ENCODE measurements at regions not wholly inside any gene's neighbourhood (a gene's known extent, or its start where the extent isn't known, plus 50 kb on each side); places are given as distances from the start of the nearest gene placed in this dataset.

- H3K36me3 ChIP-seq (ENCODE audit: insufficient read depth, low read length), result no peaks in the 10 kb centered on the region
- Mint-ChIP-seq H3K27me3 (ENCODE audit: low read depth, unreplicated experiment) (peaks cover 25% of the 10 kb centered on the region), H3K4me3 (ENCODE audit: unreplicated experiment) (no peak overlapping the region), H3K27ac (ENCODE audit: unreplicated experiment) (no peak overlapping the region), H3K9me3 (ENCODE audit: unreplicated experiment) (peaks cover 5% of the 10 kb centered on the region), H3K4me1 (ENCODE audit: low read depth, unreplicated experiment) (no peaks in the 10 kb centered on the region), H3K36me3 (ENCODE audit: low read depth, unreplicated experiment) (no peaks in the 10 kb centered on the region)
- FAIRE-seq (no peak), DNase-seq (ENCODE audit: low read depth) (no peak)
- no peak overlapping the region for H2AFZ ChIP-seq (ENCODE audit: low read depth, low read length)
- H4K20me1 ChIP-seq (ENCODE audit: insufficient read depth, low read length), result no peaks in the 10 kb centered on the region
- H3K9ac ChIP-seq (ENCODE audit: low read length), result no peak overlapping the region
- H3K27me3 ChIP-seq (ENCODE audit: insufficient read depth, low read length), result no peaks in the 10 kb centered on the region
- no peak overlapping the region for H3K4me2 ChIP-seq (ENCODE audit: low read length)
- no peaks in the 10 kb centered on the region for H3K79me2 ChIP-seq (ENCODE audit: insufficient read depth, low read length)
- no peaks in the 10 kb centered on the region for H3K4me1 ChIP-seq (ENCODE audit: insufficient read depth, low read length)
- H3K4me3 ChIP-seq (ENCODE audit: insufficient read depth, low read depth, low read length), result no peak overlapping the region
- H3K27ac ChIP-seq (ENCODE audit: low read depth, low read length), result no peak overlapping the region
- TF ChIP-seq EZH2 (IDR thresholded peaks at IDR 0.05; ENCODE audit: insufficient read depth, low read length), result no peak
- H3K9me3 ChIP-seq (ENCODE audit: insufficient read depth, low read depth, low read length), result peaks cover 12% of the 10 kb centered on the region
Measured at GRCh38 chr19:31981545-31981944, 363.9 kb upstream of the ZNF507 start.

DNA sequence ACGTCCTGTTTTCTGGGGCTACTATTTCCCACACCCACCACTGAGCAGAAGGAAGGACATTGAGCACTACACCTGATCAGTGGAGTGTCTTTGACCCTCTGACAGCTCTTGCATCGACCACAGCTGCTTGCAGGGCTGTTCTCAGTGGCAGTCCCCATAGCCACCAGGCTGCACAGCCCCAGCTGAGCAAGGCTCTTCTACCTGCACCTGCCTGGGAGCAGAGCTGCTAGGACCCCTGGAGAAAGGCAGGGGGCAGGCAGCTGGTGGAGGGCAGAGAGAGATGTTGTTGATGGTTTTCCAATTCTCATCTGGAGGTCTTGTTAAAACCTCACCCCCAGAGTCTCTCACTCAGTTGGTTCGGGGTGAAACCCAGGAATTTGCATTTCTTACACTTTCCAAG lies 361.8 kb upstream of the ZNF507 start:
- no peak overlapping the region for H2AFZ ChIP-seq (ENCODE audit: low read depth, low read length)
- no peak overlapping the region for H3K27ac ChIP-seq (ENCODE audit: low read depth, low read length)
- TF ChIP-seq, protein P1, sequence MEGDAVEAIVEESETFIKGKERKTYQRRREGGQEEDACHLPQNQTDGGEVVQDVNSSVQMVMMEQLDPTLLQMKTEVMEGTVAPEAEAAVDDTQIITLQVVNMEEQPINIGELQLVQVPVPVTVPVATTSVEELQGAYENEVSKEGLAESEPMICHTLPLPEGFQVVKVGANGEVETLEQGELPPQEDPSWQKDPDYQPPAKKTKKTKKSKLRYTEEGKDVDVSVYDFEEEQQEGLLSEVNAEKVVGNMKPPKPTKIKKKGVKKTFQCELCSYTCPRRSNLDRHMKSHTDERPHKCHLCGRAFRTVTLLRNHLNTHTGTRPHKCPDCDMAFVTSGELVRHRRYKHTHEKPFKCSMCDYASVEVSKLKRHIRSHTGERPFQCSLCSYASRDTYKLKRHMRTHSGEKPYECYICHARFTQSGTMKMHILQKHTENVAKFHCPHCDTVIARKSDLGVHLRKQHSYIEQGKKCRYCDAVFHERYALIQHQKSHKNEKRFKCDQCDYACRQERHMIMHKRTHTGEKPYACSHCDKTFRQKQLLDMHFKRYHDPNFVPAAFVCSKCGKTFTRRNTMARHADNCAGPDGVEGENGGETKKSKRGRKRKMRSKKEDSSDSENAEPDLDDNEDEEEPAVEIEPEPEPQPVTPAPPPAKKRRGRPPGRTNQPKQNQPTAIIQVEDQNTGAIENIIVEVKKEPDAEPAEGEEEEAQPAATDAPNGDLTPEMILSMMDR (IDR thresholded peaks at IDR 0.05; ENCODE audit: insufficient read depth, low read depth, low read length), result no peak
- no peak for TF ChIP-seq EZH2 (IDR thresholded peaks at IDR 0.05; ENCODE audit: insufficient read depth, low read length)
- Mint-ChIP-seq H3K27ac (ENCODE audit: unreplicated experiment) (no peak overlapping the region), H3K4me3 (ENCODE audit: unreplicated experiment) (no peak overlapping the region), H3K9me3 (ENCODE audit: unreplicated experiment) (peaks cover 8% of the 10 kb centered on the region), H3K4me1 (ENCODE audit: low read depth, unreplicated experiment) (no peaks in the 10 kb centered on the region), H3K36me3 (ENCODE audit: low read depth, unreplicated experiment) (no peaks in the 10 kb centered on the region), H3K27me3 (ENCODE audit: low read depth, unreplicated experiment) (peaks cover 27% of the 10 kb centered on the region)
- no peak overlapping the region for H3K4me3 ChIP-seq (ENCODE audit: insufficient read depth, low read depth, low read length)
- no peak overlapping the region for H3K9ac ChIP-seq (ENCODE audit: low read length)
- FAIRE-seq, result no peak
- no peaks in the 10 kb centered on the region for H3K4me1 ChIP-seq (ENCODE audit: insufficient read depth, low read length)
- no peaks in the 10 kb centered on the region for H3K27me3 ChIP-seq (ENCODE audit: insufficient read depth, low read length)
- no peaks in the 10 kb centered on the region for H4K20me1 ChIP-seq (ENCODE audit: insufficient read depth, low read length)
- no peaks in the 10 kb centered on the region for H3K36me3 ChIP-seq (ENCODE audit: insufficient read depth, low read length)
- no peaks in the 10 kb centered on the region for H3K79me2 ChIP-seq (ENCODE audit: insufficient read depth, low read length)
- no peak for DNase-seq (ENCODE audit: low read depth)
- no peak overlapping the region for H3K4me2 ChIP-seq (ENCODE audit: low read length)
- H3K9me3 ChIP-seq (ENCODE audit: insufficient read depth, low read depth, low read length), result peaks cover 16% of the 10 kb centered on the region

DNA sequence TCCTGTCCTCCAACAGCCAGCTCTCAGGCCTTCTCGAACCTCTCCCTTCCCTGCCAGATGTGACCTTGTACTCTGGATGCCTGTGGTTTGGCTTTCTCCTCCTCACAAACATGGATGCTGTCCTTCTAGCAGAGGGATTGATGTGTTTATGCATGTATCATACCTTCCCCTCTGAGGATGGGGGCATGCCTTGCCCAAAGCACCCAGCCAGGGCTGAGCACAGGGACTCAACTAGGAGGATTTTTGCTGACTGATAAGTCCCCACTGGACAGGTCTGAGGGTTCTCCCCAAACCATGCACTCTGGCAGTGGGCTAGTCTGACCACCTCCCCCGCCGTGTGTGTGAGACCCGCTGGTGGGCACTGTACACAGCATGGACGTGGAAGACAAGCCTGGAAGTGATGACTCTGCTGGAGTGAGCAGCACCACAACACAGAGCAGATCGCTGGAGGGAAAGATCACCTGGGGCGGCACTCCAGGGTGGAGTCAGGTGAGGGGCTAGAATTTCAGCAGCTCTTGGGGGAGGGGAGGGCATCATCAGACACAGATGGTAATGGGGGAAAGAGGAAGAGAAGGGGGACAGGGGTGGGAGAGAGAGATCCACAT lies 360.3 kb upstream of the ZNF507 start:
- Mint-ChIP-seq H3K27ac (ENCODE audit: unreplicated experiment) (no peak overlapping the region), H3K4me1 (ENCODE audit: low read depth, unreplicated experiment) (no peaks in the 10 kb centered on the region)

More for the DNA sequence above, 360.3 kb upstream of the ZNF507 start:
- DNase-seq (ENCODE audit: low read depth), result no peak
- no peak for TF ChIP-seq EZH2 (IDR thresholded peaks at IDR 0.05; ENCODE audit: insufficient read depth, low read length)
- TF ChIP-seq, protein P1 (IDR thresholded peaks at IDR 0.05; ENCODE audit: insufficient read depth, low read depth, low read length), result no peak
- no peaks in the 10 kb centered on the region for H3K27me3 ChIP-seq (ENCODE audit: insufficient read depth, low read length)
- no peak for FAIRE-seq
- no peak overlapping the region for H3K4me2 ChIP-seq (ENCODE audit: low read length)
- H3K27me3 Mint-ChIP-seq (ENCODE audit: low read depth, unreplicated experiment), result peaks cover 37% of the 10 kb centered on the region
- H3K27ac ChIP-seq (ENCODE audit: low read depth, low read length), result no peak overlapping the region
- H3K79me2 ChIP-seq (ENCODE audit: insufficient read depth, low read length), result no peaks in the 10 kb centered on the region
- H3K36me3 Mint-ChIP-seq (ENCODE audit: low read depth, unreplicated experiment), result no peaks in the 10 kb centered on the region
- H2AFZ ChIP-seq (ENCODE audit: low read depth, low read length), result no peak overlapping the region
- H3K4me3 Mint-ChIP-seq (ENCODE audit: unreplicated experiment), result no peak overlapping the region
- peaks cover 16% of the 10 kb centered on the region for H3K9me3 ChIP-seq (ENCODE audit: insufficient read depth, low read depth, low read length)
- H3K4me1 ChIP-seq (ENCODE audit: insufficient read depth, low read length), result no peaks in the 10 kb centered on the region
- no peak overlapping the region for H3K4me3 ChIP-seq (ENCODE audit: insufficient read depth, low read depth, low read length)
- no peaks in the 10 kb centered on the region for H4K20me1 ChIP-seq (ENCODE audit: insufficient read depth, low read length)
- no peaks in the 10 kb centered on the region for H3K36me3 ChIP-seq (ENCODE audit: insufficient read depth, low read length)
- peaks cover 8% of the 10 kb centered on the region for H3K9me3 Mint-ChIP-seq (ENCODE audit: unreplicated experiment)
- H3K9ac ChIP-seq (ENCODE audit: low read length), result no peak overlapping the region

Data from astrocyte (in vitro differentiated cells and primary cell).